ENCODE measurements at regions not wholly inside any gene's neighbourhood (a gene's known extent, or its start where the extent isn't known, plus 50 kb on each side); places are given as distances from the start of the nearest gene placed in this dataset.

GRCh38 chrX:45381841-45382240 is 181.2 kb upstream of the DIPK2B start:
- no TSS peak for BruUV-seq (replicated peaks)
- ATAC-seq, result no peak
- in situ Hi-C loops (cut with HindIII; ENCODE audit: low pct_unique_long_range_greater_than_20kb, low sequenced_read_pairs), result no loop called here

GRCh38 chrX:45381366-45381765 is 180.7 kb upstream of the DIPK2B start:
- TF ChIP-seq TCF7L2 (IDR thresholded peaks at IDR 0.05; ENCODE audit: low read depth, low read length), result no peak
- TF ChIP-seq REST (IDR thresholded peaks at IDR 0.05; ENCODE audit: insufficient read depth in 1 of 2, low read depth in 2 of 2, low read length in 1 of 2), result no peak
- TF ChIP-seq CTCF (IDR thresholded peaks at IDR 0.05), result no peak
- no peak for TF ChIP-seq SIN3A (IDR thresholded peaks at IDR 0.05; ENCODE audit: borderline replicate concordance, insufficient read depth, low read depth, low read length)
- no peak for TF ChIP-seq POLR2AphosphoS5 (IDR thresholded peaks at IDR 0.05; ENCODE audit: low read depth, low read length)
- ATAC-seq, result no peak
- no peak for DNase-seq (ENCODE audit: low read depth, low spot score)
- H3K27ac ChIP-seq (ENCODE audit: low read length), result no peak overlapping the region
- no TSS peak for BruUV-seq (replicated peaks)
- no peak overlapping the region for H3K4me3 ChIP-seq (ENCODE audit: low read depth in 2 of 2, low read length in 2 of 2)
- ChIA-PET CTCF (no interaction called here), POLR2A (no interaction called here)
- H3K9me3 ChIP-seq (ENCODE audit: control insufficient read depth, insufficient read depth, low read depth, low read length), result no peaks in the 10 kb centered on the region
- H3K36me3 ChIP-seq (ENCODE audit: control insufficient read depth, insufficient read depth, low read length), result no peaks in the 10 kb centered on the region
- H3K4me1 ChIP-seq (ENCODE audit: control insufficient read depth, insufficient read depth, low read length), result no peaks in the 10 kb centered on the region
- intact Hi-C loops (cut with micrococcal nuclease; ENCODE audit: unreplicated experiment) (no loop called here), in situ Hi-C loops (cut with HindIII; ENCODE audit: low pct_unique_long_range_greater_than_20kb, low sequenced_read_pairs) (no loop called here)
- H3K27me3 ChIP-seq (ENCODE audit: control insufficient read depth, insufficient read depth, low read length), result no peaks in the 10 kb centered on the region

More at GRCh38 chrX:45381841-45382240, 181.2 kb upstream of the DIPK2B start:
- H3K36me3 ChIP-seq (ENCODE audit: control insufficient read depth, insufficient read depth, low read length), result no peaks in the 10 kb centered on the region
- ChIA-PET CTCF (no interaction called here), POLR2A (no interaction called here)
- no peak for DNase-seq (ENCODE audit: low read depth, low spot score)
- TF ChIP-seq CTCF (IDR thresholded peaks at IDR 0.05) (no peak), SIN3A (IDR thresholded peaks at IDR 0.05; ENCODE audit: borderline replicate concordance, insufficient read depth, low read depth, low read length) (no peak), POLR2AphosphoS5 (IDR thresholded peaks at IDR 0.05; ENCODE audit: low read depth, low read length) (no peak), REST (IDR thresholded peaks at IDR 0.05; ENCODE audit: insufficient read depth in 1 of 2, low read depth in 2 of 2, low read length in 1 of 2) (no peak), TCF7L2 (IDR thresholded peaks at IDR 0.05; ENCODE audit: low read depth, low read length) (no peak)
- H3K27ac ChIP-seq (ENCODE audit: low read length), result no peak overlapping the region
- H3K9me3 ChIP-seq (ENCODE audit: control insufficient read depth, insufficient read depth, low read depth, low read length), result no peaks in the 10 kb centered on the region
- H3K4me1 ChIP-seq (ENCODE audit: control insufficient read depth, insufficient read depth, low read length), result no peaks in the 10 kb centered on the region
- no peaks in the 10 kb centered on the region for H3K27me3 ChIP-seq (ENCODE audit: control insufficient read depth, insufficient read depth, low read length)
- no peak overlapping the region for H3K4me3 ChIP-seq (ENCODE audit: low read depth in 2 of 2, low read length in 2 of 2)
- intact Hi-C loops (cut with micrococcal nuclease; ENCODE audit: unreplicated experiment), result no loop called here

Data from Panc1 (cell line).